ENCODE measurements at regions not wholly inside any gene's neighbourhood (a gene's known extent, or its start where the extent isn't known, plus 50 kb on each side); places are given as distances from the start of the nearest gene placed in this dataset.

DNA sequence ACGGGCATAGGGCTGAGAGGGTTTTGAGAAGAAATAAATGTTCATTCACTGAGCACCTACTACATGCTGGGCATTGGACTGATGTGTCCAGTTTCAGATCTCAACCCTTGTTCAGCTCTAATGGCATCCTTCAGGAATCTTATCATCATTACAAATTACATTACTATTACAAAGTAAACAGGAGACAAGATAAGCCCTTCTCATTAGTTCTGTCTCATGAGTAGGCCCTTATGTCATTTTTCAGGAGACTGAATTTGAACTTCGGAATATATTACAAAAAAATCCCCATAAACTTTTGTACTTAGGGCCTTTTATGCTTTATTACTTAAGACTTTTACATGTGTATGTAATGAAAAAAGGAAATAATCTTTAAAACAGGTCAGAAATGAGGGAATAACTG, 289.7 kb downstream of the BAMBI start:
- no peak for DNase-seq

DNA sequence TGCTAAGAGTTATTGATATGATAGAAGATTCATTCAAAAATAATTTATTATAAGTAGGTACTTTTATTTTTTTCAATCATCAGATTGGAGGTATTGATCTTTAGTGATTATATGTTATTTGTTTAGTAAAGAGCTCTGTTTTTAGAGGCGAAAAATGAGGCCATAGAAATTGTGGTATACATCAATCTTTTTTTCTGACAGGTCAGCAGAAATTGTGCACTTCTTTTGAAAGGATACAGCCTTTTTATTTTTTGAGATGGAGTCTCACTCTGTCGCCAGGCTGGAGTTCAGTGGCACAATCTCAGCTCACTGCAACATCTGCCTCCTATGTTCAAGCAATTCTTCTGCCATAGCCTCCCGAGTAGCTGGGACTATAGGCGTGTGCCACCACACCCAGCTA, 292.1 kb downstream of the BAMBI start:
- DNase-seq: no peak

DNA sequence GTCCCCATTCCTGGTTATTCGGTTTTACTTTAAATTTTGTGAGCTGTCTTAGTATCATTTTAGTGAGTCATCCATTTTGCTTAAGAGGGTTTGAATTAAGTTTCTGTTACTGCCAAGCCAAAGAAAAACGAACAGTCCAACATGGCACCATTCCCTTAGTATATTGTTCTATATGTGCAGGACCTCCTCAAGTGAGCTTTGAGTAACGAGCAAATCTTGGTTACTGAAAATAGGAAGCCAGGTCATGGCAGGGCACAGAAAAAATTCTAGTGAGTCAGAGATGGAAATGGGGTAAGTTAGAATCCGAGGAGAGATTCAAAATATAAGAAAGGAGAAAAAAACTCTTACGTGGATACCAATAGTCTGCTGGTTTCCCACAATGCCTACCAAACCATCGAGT, 292.9 kb downstream of the BAMBI start:
- peak; percentile 44 for DNase-seq

DNA sequence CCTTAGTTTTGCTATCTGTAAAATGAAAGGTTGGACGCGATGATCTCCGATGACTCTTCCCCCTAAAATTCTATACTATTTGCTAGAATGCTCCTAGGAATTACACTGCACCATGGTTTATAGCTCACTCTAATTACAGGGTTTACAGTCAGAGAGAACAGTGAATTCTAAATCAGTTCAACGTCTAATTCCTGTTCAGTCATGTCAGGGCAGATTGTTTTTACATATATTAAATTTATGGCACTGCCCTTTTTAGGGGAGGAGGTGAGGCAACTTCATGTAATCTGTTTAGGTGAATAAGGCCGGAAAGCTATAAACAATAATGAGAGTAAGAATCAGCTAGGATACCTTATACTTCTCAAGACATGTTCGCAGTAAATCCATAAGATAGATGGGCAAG, 293.9 kb downstream of the BAMBI start:
- no peak for DNase-seq

DNA sequence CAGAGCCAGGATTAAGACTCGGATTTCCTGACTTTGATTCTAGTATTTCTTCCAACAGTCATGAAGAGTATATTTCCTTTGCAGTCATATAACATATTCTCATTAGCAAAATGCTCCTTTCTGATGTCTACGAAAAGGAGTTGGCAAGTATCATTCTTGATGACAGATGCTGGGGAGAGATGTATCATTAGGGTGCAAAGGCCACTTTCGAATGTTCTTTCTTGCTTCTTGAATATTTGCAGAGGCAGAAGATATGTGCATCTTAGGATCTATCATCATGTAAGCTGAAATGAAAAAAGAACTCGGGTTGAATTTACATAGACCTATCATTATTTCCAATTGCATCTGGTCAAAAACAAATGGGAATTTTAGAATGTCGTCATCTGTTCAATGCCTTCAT, 294.4 kb downstream of the BAMBI start:
- DNase-seq: no peak

DNA sequence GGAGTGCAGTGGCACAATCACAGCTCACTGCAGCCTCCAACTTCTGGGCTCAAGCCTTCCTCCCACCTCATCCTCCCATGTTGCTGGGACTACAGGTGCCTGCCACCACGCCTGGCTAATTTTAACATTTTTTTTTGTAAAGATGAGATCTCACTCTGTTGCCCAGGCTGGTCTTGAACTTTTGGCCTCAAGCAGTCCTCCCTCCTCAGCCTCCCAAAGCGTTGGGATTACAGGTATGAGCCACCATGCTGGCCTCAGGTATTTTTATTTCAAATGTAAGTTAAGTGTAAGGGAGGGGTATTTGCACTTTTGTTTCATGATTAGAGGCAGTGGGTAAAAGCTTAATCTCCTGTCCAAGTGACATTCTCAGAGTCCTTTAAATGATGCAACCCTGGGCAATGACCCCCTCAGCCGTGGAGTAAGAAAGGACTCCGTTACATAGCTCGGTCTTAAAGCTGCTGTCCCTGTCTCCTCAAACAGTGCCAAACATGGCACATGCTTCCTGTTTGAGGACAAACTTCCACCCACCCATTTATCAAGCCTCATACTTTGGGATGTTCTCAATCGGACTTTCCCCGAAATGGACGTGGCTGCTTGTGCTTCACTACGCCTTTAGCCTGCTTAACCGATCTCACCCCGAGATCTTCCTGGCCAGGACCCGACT, 296.1 kb downstream of the BAMBI start:
- DNase-seq: no peak

DNA sequence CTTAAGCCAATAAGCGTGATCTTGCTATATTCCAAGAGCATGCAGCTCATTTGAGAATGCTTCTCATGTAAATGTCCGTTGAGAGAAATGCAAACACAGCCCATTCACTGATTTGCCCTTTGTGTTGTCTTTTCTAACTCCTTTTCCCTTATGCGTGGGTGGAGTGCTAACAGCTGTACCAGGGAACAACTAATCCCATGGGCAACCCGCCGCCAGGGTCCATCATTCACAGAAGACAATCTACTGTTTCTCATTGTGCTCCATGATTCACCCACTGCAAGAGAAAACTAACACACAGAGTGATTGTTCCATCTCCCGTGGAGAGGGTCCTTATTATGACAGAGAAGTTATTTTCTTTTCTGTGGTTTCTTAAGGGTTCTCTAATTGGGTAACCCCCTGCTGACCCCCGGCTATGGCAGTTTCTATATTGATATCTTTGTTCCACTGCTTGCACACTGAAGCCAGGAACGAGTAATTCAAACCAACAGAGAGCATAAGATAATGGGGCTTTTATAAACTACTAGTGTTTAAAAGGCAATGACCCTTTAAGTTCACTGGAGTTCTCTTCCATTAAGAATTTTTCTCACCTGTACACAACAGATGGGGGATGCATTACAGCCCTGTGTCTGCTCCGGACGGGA, 298.7 kb downstream of the BAMBI start:
- DNase-seq: no peak

DNA sequence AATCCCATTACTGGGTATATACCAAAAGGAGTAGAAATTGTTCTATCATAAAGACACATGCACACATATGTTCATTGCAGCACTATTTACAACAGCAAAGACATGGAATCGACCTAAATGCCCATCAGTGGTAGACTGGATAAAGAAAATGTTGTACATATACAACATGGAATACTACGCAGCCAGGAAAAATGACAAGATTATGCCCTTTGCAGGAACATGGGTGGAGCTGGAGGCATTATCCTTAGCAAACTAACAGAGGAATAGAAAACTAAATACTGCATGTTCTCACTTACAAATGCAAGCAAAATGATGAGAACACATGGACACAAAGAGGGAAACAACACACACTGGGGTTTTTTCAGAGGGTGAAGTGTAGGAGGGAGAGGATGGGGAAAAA, 300.2 kb downstream of the BAMBI start:
- DNase-seq: no peak

DNA sequence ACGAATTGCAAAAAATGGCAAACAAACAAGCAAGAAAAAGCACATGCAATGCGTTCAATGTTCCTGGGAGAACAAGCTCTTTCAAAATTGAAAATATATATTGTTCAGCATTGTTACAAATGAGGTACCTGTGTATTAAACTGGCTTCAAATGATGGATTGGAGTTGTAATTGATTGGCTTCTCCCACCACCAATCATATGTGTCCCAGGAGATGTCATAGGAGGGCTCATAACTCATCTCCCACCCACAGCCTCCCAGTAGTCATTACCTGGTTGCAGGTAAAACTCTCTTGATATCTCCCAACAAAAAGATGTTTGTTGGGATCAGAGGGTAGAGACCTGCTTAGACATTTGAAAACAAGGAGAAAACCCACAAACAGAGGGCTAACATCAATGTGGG, 302.9 kb downstream of the BAMBI start:
- no peak for DNase-seq

DNA sequence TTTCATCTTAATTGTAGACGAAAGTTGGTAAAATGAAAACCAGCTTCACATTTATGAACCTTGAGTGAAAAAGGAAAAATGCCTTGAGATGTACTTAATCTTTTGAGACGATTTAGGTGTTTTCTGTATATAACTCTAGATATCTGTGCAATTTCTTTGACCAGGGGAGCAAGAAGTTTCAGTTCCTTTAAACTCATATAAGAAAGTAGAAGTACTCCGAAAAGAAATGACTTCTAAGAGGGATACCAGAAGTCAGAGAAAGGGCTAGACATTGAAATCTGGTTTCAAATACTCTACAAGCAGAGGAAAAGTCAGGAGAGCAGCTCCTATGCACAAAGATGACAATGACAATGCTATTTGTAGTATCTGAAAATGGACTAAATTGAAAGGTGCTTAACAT, 303.7 kb downstream of the BAMBI start:
- no peak for DNase-seq

DNA sequence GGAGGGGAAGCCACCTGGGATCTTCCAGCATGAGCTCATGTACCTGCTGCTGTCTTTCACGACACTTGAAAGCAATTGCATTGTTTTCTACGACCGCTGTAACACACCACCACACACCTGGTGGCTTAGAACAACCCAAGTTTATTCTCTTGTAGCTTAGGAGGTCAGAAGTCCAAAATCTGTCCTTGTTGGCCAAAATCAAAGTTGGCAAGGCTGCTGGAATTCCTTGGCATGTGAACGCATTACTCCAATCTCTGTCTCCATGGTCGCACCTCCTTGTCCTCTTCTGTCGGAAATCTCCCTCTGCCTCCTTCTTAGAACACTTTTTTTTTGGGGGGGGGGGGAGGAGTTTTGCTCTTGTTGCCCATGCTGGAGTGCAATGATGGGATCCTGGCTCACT, 305.7 kb downstream of the BAMBI start:
- DNase-seq: no peak

DNA sequence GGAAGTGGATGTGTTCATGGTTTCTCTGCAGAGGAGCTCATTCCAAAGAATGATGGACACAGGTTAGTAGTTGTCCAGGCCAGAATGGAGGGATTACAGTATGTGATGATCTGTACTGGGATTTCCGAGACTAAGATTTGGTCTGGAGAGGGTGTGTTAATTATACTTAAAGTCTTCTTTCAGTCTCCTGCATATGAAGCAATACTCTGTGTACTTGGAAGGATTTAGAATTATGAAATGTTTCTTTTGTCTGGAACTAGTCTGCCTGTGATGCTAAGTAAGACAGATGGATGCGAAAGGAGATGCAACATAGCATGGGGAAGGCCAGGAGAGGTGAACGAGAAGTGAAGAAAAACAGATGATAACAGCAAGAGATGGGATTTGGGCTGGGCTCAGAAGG, 305.1 kb upstream of the LYZL1 start:
- no peak for DNase-seq

DNA sequence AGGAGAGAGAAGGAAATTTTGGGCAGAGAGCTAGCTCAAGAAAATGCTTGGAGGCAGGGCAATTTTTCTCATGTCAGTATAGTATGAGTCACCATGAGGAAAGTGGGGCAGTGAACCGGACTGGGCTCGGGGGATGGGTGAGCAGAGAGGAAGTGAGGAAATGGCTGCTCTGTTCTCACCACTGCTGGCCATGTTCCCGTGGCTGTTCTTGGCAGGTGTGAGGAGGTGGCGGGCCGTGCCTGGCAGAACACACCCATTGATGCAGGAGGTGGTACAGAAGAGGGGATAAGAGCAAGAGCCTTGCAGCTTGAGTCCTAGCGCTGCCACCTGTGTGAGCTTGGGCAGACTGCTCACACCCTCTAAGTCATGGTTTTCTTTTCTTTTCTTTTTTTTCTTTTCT, 304.4 kb upstream of the LYZL1 start:
- DNase-seq: peak; percentile 94

DNA sequence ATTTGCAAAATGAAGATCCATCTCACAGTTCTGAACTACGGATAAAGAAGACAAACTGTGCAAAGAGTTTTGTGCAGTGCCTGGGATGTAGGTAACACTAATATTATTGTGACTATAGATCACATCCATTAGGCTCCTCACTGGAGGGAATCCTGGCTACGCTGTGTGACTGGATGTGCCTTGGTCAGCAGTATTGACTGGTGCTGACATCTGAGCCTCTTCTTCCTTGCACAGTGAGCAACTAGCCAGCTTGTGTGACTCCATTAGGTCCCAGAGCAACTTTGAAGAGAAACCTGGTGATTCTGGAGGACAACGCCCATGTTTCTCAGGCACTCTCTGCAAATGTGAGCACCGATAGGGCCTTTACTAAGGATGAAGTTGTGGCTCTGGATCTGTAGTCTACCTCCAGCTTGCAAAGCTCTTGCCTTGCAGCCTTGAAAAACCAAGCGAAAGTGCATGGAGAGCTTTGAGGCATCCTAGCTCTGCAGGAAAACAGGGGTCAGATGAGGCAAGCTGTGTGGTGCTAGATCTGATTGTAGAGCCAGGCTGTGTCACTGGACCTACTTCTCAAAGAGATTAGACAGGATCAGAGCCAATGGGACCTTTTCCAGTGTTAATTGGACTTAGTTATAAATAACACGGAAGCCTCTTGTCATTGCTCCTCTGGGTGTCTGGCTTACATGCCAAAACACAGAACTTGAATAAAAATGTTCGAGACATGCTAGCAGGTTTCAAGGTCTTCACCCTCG, 303.6 kb upstream of the LYZL1 start:
- no peak for DNase-seq

DNA sequence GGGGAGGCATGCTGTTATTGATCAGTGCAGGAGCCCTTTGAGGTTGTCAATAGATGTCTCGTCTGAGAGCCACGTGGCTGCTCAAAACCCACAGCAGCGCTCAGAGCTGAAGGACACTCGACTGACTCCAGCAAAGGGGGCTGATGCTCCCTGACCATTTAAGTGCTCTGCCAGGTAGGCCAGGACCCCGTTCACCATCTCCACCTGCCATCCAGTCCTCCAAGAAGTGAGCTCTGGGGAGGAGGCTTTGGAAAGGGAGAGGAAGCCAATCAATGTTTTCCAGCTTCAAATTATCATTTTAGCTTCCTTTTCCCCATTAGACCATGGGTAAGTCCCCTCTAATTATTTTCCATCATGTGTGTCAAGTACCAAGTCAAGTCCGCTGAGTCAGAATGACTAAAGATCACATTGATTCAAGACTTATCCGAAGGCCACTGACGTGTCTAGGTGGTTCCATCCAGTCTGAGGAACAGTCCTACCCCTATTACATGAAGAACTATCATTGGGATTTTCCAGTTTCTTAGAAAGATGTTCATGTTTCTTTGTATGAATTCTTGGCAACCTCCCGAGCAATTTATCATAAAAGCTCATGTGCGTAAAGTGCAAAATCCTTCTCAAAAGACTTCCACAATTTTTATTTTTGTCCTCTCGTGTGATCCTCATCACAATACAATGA, 302.6 kb upstream of the LYZL1 start:
- peak; percentile 9 for DNase-seq

DNA sequence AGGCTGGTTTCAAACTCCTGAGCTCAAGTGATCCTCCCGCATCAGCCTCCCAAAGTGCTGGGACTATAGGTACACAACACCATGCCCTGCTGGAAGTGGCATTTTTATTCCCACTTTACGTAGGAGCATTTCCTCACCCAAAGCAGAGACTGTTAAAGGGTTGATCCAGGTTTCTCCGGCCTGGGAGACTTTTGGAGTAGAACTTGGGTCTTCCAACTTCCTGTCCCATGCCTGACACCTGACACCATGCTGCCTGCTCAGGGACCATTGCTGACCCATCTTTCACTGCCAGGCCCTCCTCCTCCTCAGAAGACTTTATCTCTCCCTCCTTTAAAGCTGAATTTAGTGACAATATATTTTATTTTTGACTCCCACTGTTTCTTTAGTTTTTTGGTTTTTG, 302.0 kb upstream of the LYZL1 start:
- DNase-seq: no peak

DNA sequence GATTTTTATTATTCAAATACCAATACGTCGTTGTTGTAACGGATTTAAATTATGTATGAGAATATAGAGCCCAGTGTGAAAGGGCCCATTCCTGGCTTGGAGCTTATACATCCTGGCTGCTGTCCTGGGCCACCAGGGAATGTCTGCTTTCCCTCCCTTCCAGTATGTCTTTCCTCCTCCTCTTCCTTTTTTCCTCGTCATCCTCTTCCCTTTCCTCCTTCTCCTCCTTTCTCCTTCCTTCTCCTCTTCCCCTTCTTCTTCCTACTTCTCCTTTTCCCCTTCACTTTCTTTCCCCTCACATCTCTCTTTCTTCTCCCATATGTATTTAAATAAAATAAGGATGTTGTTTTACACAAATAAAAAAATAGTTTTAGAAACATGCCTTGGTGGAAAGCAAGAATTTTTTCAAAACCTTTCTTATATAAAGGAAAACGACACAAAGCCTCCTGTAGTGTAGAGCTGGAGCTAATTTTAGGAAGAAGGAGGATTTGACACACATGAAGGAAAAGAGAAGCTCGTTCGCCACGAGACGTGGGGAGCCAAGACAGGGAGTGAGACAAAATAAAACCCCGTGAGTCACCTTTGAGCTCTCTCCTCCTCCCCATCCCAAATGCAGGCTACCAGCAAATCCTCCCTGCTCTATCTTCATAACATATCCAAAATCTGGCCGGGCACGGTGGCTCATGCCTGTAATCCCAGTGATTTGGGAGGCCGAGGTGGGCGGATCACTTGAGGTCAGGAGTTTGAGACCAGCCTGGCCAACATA, 301.1 kb upstream of the LYZL1 start:
- DNase-seq: no peak

DNA sequence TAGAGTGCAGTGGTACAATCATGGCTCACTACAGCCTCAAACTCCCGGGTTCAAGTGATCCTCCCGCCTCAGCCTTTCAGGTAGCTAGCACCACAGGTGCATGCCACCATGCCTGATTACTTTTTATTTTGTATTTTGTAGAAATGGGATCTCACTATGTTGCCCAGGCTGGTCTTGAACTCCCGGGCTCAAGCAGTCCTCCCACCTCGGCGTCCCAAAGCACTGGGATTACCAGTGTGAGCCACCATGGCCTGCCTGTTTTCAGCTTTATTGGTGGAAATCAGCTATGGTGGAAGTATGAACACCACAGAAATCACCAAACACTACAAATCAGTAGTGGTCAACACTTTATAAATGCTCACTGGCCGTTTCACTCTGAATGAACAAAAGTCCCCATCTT, 299.9 kb upstream of the LYZL1 start:
- no peak for DNase-seq

DNA sequence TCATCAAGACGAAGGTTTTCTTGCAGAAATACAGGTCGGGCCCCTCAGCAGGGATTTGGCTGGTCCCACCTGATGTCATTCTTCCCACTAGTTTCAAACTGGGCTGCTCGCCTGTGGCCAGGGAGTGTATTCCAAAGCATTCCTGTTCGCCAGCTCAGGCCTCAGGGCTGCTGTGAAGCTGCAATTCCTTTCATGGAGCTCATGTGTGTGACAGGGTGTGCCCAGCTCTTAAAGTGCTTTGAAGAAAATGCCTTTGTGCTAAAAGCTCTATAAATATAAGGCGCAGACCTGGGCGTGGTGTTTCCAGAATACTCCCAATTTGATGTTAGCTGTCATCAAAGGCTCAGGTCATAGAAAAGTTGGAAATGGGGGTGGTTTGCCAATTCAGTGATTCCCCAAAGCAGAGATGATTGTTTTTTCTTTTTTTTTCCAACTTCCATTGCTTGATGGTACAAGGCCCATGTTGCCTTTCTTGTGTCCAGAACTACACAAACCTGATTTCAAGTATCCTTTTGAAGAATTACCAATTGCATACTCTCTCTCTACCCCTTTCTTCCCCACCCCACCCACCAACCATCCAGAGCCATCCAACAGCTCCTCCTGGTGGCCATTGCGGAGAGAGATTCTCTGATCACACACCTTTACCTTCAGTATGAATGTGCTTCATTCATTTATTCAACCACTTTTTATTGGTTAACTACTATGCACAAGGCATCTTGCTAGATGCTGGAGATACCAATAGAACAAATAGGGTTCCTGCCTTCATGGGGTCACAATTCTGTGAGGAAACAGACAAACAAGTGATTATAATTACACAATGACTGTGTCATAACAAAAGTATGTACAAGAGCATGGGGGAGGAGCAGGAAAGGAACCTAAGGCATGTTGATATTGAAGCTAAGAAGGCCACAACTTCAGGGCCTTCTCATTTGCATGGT, 297.3 kb upstream of the LYZL1 start:
- DNase-seq: peak; percentile 82

DNA sequence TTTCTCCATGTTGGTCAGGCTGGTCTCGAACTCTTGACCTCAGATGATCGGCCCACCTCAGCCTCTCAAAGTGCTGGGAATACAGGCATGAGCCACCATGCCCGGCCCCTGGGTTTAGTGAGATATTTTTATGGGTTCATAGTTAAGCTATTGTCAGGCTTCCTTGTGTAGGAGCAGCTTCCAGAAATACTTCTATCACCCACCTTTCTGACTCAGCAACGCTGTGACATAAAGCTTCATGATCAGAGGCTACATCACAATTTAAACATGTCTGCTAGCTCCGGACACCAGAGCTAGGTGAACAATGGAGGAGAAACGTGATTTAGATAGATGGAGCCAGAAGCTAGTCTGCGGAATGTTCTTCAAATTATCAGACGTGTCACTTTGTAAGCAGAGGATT, 295.8 kb upstream of the LYZL1 start:
- no peak for DNase-seq

DNA sequence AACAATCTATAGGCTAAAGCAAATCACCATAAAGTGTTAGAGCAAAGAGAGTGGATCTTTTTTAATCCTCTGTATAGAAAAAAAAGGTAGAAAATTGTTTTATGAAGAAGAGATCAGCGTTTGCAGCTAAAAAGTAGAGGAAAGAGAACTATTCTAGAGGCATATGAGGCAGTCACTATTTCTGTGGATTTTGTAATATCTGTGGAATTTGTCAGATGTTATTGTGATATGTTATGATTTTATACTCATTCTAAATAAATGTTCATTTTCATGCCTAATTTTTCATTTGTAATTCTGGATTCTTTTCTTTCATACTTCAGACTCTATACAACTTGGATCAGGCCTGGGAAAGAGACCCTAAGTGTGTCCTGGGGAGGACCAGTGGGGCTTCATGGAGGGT, 295.0 kb upstream of the LYZL1 start:
- DNase-seq: peak; percentile 31

DNA sequence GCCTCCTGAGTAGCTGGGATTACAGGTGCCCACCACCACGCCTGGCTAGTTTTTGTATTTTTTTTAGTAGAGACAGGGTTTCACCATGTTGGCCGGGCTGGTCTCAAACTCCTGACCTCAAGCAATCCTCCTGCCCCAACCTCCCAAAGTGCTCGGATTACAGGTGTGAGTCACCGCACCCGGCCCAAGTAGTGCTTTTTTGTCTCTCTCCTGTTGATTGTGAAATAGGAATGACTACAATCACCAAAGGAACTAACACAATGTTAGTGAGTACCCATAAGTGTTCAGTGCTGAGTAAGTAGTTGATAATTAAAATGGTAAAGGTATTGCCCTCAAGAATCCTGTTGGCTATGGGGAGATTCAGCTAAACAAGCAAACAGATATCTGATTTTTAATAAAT, 294.1 kb upstream of the LYZL1 start:
- peak; percentile 34 for DNase-seq
